ENCODE measurements at regions not wholly inside any gene's neighbourhood (a gene's known extent, or its start where the extent isn't known, plus 50 kb on each side); places are given as distances from the start of the nearest gene placed in this dataset.

DNA sequence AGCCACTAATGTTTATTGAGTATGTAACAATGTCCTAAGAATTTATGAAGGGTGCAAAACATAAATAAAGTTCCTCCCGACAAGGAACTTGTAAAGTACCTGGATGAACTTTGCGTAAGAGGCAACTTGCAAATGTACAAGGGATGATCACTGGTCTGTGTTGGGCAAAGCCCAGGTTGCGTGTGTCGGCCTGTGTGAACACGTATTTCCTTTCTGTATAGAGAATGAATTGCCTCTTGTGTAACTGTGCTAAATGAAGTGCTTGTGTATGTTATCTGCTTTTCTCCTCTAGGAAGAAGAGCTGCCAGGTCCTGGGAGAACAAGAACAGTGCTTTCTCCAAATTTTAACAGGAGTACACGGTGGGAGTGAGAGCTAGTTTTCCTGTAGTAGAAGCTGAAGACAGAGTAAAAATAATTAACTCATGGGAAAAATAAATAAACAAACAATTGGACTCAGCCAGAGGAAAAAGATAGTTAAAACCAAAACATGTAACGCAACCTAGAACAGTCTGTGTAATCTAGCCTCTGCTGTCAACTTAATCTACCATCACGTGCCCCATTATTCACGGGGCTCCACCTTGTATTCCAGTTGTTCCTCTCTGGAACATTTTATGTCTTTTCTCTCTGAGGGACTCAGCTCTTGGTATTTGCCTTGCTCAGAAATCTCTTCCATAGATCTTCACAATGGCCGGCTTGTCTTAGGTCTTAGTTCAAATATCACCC is 83.7 kb upstream of the RASGRP1 start:
- H3K9me3 ChIP-seq (ENCODE audit: control insufficient read depth, low read length), result no peaks in the 10 kb centered on the region
- no peak overlapping the region for H3K27ac ChIP-seq (ENCODE audit: low read length)
- H3K4me3 ChIP-seq (ENCODE audit: low read length), result no peak overlapping the region
- DNase-seq (no peak), ATAC-seq (no peak)
- WGBS, result 61% methylated on average over 10 of the region's 10 CpGs
- H3K27me3 ChIP-seq (ENCODE audit: control insufficient read depth, insufficient read depth), result no peaks in the 10 kb centered on the region
- intact Hi-C loops (cut with DNase I), result no loop called here
- no peaks in the 10 kb centered on the region for H3K4me1 ChIP-seq (ENCODE audit: control insufficient read depth, insufficient read depth, low read length)

DNA sequence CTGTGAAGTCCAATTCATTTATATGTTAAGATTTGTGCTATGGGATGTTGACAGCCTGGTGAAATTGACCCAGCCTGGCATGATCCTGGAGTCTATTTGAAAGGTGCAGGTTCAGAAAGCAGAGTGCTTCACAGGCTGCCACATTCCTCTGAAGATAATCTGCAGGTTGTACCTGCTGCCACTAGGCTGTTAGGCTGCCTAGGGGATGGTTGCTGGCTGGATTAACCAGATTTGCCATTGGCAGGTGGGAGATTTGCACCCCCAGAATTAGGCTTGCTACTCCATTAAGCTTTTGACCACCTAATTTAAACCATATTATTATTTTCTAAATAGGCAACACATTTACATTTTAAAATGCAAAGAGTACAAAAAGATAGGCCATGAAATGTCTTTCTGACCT is 85.8 kb upstream of the RASGRP1 start:
- H3K27me3 ChIP-seq (ENCODE audit: control insufficient read depth, insufficient read depth), result no peaks in the 10 kb centered on the region
- H3K4me3 ChIP-seq (ENCODE audit: low read length), result no peak overlapping the region
- DNase-seq, result no peak
- intact Hi-C loops (cut with DNase I), result no loop called here
- no peaks in the 10 kb centered on the region for H3K4me1 ChIP-seq (ENCODE audit: control insufficient read depth, insufficient read depth, low read length)
- no peak for ATAC-seq
- no peak overlapping the region for H3K27ac ChIP-seq (ENCODE audit: low read length)
- H3K9me3 ChIP-seq (ENCODE audit: control insufficient read depth, low read length), result no peaks in the 10 kb centered on the region

DNA sequence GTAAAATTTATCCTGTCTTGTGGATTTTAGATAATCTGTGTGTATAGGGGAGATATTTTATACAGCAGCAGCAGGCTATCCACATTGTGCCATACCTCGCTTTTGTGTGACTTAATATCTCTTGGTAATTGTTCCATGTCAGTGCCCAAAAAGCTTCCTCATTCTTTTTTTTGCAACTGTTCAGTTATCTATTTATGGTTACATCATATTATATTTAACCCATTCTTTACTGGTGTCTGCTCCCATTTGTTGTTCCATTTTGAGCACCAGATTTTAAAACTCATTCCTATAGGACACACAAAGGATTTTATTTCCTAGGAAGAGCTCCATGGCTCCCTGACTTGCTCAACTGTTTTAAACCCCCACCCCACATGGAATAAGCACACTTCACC is 86.3 kb upstream of the RASGRP1 start:
- DNase-seq, result no peak
- no peak for ATAC-seq
- H3K4me3 ChIP-seq (ENCODE audit: low read length), result no peak overlapping the region
- no peak overlapping the region for H3K27ac ChIP-seq (ENCODE audit: low read length)
- H3K4me1 ChIP-seq (ENCODE audit: control insufficient read depth, insufficient read depth, low read length), result no peaks in the 10 kb centered on the region
- no peaks in the 10 kb centered on the region for H3K27me3 ChIP-seq (ENCODE audit: control insufficient read depth, insufficient read depth)
- intact Hi-C loops (cut with DNase I), result no loop called here
- H3K9me3 ChIP-seq (ENCODE audit: control insufficient read depth, low read length), result no peaks in the 10 kb centered on the region
- 78% methylated on average over 1 of the region's 1 CpG for WGBS

DNA sequence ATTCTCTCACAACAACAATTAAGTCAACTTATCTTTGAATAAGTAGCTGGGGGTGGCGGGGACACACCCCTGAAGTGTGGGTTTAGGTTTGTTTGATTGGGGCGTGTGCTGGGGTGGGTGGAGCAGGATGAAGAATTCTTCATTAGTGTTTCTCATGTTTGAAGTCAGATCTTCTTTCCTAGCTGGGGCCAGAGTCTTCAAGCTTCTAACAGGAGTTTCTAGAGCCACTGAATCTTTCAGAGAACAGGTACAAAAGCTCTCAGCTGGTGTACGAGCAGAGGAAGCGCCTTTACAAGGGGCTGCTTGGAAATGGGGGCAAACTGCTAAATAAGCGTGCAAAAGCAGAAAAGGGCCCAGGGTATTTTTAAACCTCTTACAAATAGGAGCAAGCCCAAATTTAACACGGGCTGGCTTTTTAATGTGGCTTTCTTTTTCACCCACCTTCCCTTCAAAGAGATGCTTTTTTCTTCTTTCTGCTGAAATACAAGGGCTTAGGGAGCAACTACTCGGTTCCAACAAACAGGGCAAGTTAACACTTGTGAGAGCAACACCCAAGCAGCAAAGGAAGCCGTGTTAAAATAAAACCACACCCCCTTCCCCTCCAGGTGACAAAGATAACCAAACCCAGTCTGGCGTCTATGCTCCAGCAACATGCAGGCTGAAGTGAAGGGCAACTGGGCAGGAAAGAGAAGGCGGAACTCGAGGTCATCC is 86.9 kb upstream of the RASGRP1 start:
- Histone ChIP-seq H3K4me3 (ENCODE audit: low read length) (no peak overlapping the region), H3K27me3 (ENCODE audit: control insufficient read depth, insufficient read depth) (no peaks in the 10 kb centered on the region), H3K27ac (ENCODE audit: low read length) (no peak overlapping the region), H3K9me3 (ENCODE audit: control insufficient read depth, low read length) (no peaks in the 10 kb centered on the region), H3K4me1 (ENCODE audit: control insufficient read depth, insufficient read depth, low read length) (no peaks in the 10 kb centered on the region)
- intact Hi-C loops (cut with DNase I), result no loop called here
- 59% methylated on average over 11 of the region's 11 CpGs for WGBS
- no peak for DNase-seq
- no peak for ATAC-seq

DNA sequence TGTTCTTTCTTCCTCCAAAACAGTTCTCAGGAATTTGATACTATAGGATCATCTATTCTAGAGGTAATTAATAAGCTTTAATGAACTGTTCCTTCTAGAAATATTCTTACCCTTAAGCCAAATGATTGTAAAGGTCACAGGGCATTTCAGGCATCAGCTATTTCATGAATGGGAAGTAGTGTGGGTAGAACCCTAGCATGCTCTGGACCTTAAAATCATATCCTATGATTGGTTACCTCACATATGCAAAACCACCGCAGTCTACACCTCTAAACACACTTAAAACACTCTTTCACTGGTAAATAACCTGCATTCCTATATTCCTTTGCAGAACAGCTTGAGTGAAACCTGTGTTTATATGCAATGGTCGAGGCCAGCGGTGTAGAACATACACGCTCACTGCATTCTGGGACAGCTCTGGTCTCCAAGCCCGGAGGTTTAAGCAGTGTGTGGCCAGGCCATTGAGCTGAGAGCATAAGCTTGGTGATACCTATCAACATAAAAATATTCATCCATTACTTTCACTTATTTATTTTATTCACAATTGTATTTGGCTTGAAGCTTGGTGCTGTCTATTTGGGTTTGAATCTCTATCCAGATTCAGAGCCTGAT is 87.7 kb upstream of the RASGRP1 start:
- DNase-seq (no peak), ATAC-seq (no peak)
- Histone ChIP-seq H3K27me3 (ENCODE audit: control insufficient read depth, insufficient read depth) (no peaks in the 10 kb centered on the region), H3K9me3 (ENCODE audit: control insufficient read depth, low read length) (no peaks in the 10 kb centered on the region), H3K27ac (ENCODE audit: low read length) (no peak overlapping the region), H3K4me3 (ENCODE audit: low read length) (no peak overlapping the region), H3K4me1 (ENCODE audit: control insufficient read depth, insufficient read depth, low read length) (no peaks in the 10 kb centered on the region)
- intact Hi-C loops (cut with DNase I), result no loop called here
- WGBS, result 92% methylated on average over 5 of the region's 5 CpGs

DNA sequence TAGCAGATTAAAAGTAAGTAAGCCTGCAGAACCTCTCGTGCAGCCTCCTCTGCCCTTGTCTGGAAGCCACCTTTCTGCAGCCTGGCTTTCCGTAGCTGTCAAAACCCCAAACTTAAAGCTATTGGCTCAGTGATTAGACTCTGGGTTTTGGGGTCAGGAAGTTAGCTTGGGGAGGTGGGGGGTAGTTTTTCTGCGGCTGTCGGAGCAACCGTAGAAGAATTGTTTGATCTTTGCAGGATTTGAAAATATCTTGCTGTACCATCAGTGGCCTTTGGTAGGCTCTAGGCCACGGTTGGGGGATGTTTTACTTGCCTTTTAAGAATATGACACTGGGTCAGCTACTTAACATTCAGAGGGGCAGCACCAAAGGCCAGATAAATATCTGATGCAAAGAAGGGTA is 88.4 kb upstream of the RASGRP1 start:
- H3K4me1 ChIP-seq (ENCODE audit: control insufficient read depth, insufficient read depth, low read length), result no peaks in the 10 kb centered on the region
- ATAC-seq, result no peak
- WGBS, result 72% methylated on average over 6 of the region's 6 CpGs
- H3K4me3 ChIP-seq (ENCODE audit: low read length), result no peak overlapping the region
- no peaks in the 10 kb centered on the region for H3K27me3 ChIP-seq (ENCODE audit: control insufficient read depth, insufficient read depth)
- DNase-seq, result no peak
- H3K9me3 ChIP-seq (ENCODE audit: control insufficient read depth, low read length), result no peaks in the 10 kb centered on the region
- no peak overlapping the region for H3K27ac ChIP-seq (ENCODE audit: low read length)
- intact Hi-C loops (cut with DNase I), result no loop called here

DNA sequence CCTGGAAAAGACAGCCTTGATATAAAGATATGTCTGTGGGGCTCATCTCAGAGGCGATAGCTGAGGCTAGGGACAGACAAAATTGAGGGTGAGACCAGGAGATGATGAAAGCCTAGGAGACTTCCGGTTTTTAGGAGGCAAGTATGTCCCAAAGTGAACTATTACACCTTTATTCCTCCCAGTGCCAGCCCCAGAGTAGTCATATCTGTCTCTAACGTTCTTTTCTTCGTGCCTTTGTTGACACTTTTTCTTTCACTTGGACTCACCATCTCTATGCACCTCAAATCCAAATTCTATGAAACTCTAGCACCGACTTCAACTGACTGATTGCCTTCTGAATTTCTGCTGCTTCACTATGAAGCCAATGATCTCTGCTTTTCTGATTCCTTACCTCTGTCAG is 93.8 kb upstream of the RASGRP1 start:
- ATAC-seq, result no peak
- Histone ChIP-seq H3K27me3 (ENCODE audit: control insufficient read depth, insufficient read depth) (no peaks in the 10 kb centered on the region), H3K9me3 (ENCODE audit: control insufficient read depth, low read length) (no peaks in the 10 kb centered on the region), H3K27ac (ENCODE audit: low read length) (no peak overlapping the region), H3K4me3 (ENCODE audit: low read length) (no peak overlapping the region), H3K4me1 (ENCODE audit: control insufficient read depth, insufficient read depth, low read length) (no peaks in the 10 kb centered on the region)
- WGBS, result 75% methylated on average over 5 of the region's 5 CpGs
- intact Hi-C loops (cut with DNase I), result no loop called here
- no peak for DNase-seq

DNA sequence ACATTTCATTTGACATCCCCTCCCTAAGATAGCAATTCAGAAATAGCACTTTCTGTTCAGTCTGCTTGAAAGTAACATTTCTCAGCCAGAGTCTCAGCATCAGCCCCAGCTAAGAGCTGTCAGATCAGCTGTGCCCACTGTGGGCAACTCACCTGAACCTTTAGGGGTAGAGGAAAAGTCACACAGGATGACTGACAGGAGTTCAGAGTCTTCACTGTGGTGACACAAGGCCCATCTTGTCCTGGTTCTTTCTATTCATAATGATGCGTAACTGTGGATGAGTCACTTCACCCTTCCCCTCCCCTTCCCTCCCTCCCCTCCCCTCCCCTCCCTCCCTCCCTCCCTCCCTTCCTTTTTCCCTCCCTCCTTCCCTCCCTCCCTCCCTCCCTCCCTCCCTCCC is 96.1 kb upstream of the RASGRP1 start:
- H3K9me3 ChIP-seq (ENCODE audit: control insufficient read depth, low read length), result no peaks in the 10 kb centered on the region
- WGBS, result 89% methylated on average over 1 of the region's 1 CpG
- DNase-seq (no peak), ATAC-seq (no peak)
- H3K27me3 ChIP-seq (ENCODE audit: control insufficient read depth, insufficient read depth), result no peaks in the 10 kb centered on the region
- intact Hi-C loops (cut with DNase I), result no loop called here
- H3K4me3 ChIP-seq (ENCODE audit: low read length), result no peak overlapping the region
- no peaks in the 10 kb centered on the region for H3K4me1 ChIP-seq (ENCODE audit: control insufficient read depth, insufficient read depth, low read length)
- no peak overlapping the region for H3K27ac ChIP-seq (ENCODE audit: low read length)

DNA sequence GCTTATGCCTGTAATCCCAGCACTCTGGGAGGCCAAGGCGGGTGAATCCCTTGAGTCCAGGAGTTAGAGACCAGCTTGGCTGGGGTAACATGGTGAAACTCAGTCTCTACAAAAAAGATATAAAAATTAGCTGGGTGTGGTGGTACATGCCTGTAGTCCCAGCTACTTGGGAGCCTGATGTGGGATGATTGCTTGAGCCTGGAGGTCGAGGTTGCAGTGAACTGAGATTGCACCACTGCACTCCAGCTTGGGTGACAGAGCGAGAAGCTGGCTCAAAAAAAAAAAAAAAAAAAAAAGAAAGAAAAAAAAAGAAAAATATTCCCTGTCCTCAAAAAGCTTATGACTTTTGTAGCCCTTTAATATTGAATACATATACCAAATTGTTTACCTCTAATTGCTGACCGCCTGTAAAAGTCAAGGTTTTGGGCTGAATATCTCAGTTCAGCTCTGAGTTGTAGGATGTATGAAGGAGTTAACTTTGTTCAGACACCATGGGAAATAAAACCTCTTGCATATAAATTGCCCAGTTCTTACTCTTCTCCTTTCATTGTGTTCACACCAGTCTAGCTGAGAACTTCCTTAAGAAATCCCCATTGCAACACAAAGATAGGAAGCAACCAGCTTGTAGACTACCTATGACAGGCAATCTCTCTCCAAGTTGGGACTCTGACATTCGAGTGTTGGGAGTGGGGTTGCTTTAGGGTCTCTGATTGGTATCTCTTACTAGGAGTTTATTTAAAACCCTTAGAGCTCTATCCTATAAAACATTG is 97.6 kb upstream of the RASGRP1 start:
- Histone ChIP-seq H3K4me3 (ENCODE audit: low read length) (no peak overlapping the region), H3K27ac (ENCODE audit: low read length) (no peak overlapping the region), H3K9me3 (ENCODE audit: control insufficient read depth, low read length) (no peaks in the 10 kb centered on the region), H3K27me3 (ENCODE audit: control insufficient read depth, insufficient read depth) (no peaks in the 10 kb centered on the region), H3K4me1 (ENCODE audit: control insufficient read depth, insufficient read depth, low read length) (no peaks in the 10 kb centered on the region)
- intact Hi-C loops (cut with DNase I), result no loop called here
- ATAC-seq (no peak), DNase-seq (no peak)
- WGBS, result 84% methylated on average over 5 of the region's 5 CpGs

DNA sequence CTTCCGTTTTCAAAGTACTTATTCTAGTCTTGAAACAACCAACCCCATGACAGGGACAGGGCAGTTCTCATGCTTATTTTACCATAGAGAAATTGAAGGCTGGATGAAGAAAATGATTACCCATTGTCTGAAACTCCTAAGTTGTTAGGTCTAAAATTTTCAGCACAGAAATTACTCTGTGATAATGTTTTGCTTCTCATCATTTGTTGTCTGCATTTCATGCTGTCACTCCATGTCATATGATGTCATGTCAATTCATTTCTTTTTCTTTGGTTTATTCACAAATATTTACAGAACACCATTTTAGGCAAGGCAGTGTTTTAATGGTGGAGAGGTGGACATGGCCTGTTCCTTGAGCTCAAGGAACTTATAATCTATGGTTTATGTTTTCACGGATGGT is 98.2 kb upstream of the RASGRP1 start:
- WGBS, result 86% methylated on average over 2 of the region's 2 CpGs
- Histone ChIP-seq H3K4me3 (ENCODE audit: low read length) (no peak overlapping the region), H3K27ac (ENCODE audit: low read length) (no peak overlapping the region), H3K27me3 (ENCODE audit: control insufficient read depth, insufficient read depth) (no peaks in the 10 kb centered on the region), H3K4me1 (ENCODE audit: control insufficient read depth, insufficient read depth, low read length) (no peaks in the 10 kb centered on the region), H3K9me3 (ENCODE audit: control insufficient read depth, low read length) (no peaks in the 10 kb centered on the region)
- no peak for ATAC-seq
- DNase-seq, result no peak
- intact Hi-C loops (cut with DNase I), result no loop called here
